ENCODE measurements at regions not wholly inside any gene's neighbourhood (a gene's known extent, or its start where the extent isn't known, plus 50 kb on each side); places are given as distances from the start of the nearest gene placed in this dataset.

- no peak overlapping the region for H3K4me3 Mint-ChIP-seq (ENCODE audit: unreplicated experiment)
- peaks cover 12% of the 10 kb centered on the region for H3K36me3 Mint-ChIP-seq (ENCODE audit: low read depth)
- H3K9me3 Mint-ChIP-seq (ENCODE audit: low read depth), result peaks cover 24% of the 10 kb centered on the region
- H3K27me3 Mint-ChIP-seq (ENCODE audit: low read depth), result peaks cover 3% of the 10 kb centered on the region
- no peak for DNase-seq (ENCODE audit: low spot score)
- peaks cover 7% of the 10 kb centered on the region for H3K4me1 Mint-ChIP-seq (ENCODE audit: low read depth)
- TF ChIP-seq CTCF (IDR thresholded peaks at IDR 0.05), result no peak
- no peak overlapping the region for H3K27ac Mint-ChIP-seq (ENCODE audit: unreplicated experiment)
These were observed 75.9 kb upstream of the RPL34 start for GRCh38 chr4:108544481-108544880.

GRCh38 chr4:108543359-108543968 lies 76.9 kb upstream of the RPL34 start:
- TF ChIP-seq CTCF (IDR thresholded peaks at IDR 0.05), result no peak
- Mint-ChIP-seq H3K27me3 (ENCODE audit: low read depth) (peaks cover 3% of the 10 kb centered on the region), H3K36me3 (ENCODE audit: low read depth) (peaks cover 8% of the 10 kb centered on the region), H3K9me3 (ENCODE audit: low read depth) (peaks cover 15% of the 10 kb centered on the region), H3K4me1 (ENCODE audit: low read depth) (peaks cover 7% of the 10 kb centered on the region), H3K4me3 (ENCODE audit: unreplicated experiment) (no peak overlapping the region), H3K27ac (ENCODE audit: unreplicated experiment) (no peak overlapping the region)
- DNase-seq (ENCODE audit: low spot score), result no peak

GRCh38 chr4:108540536-108540935 lies 79.8 kb upstream of the RPL34 start:
- H3K9me3 Mint-ChIP-seq (ENCODE audit: low read depth), result peaks cover 2% of the 10 kb centered on the region
- DNase-seq (ENCODE audit: low spot score), result no peak
- H3K27me3 Mint-ChIP-seq (ENCODE audit: low read depth), result peaks cover 3% of the 10 kb centered on the region
- no peaks in the 10 kb centered on the region for H3K36me3 Mint-ChIP-seq (ENCODE audit: low read depth)
- no peak overlapping the region for H3K27ac Mint-ChIP-seq (ENCODE audit: unreplicated experiment)
- no peak overlapping the region for H3K4me3 Mint-ChIP-seq (ENCODE audit: unreplicated experiment)
- H3K4me1 Mint-ChIP-seq (ENCODE audit: low read depth), result peaks cover 10% of the 10 kb centered on the region
- TF ChIP-seq CTCF (IDR thresholded peaks at IDR 0.05), result no peak

GRCh38 chr4:108536577-108536976 lies 83.8 kb upstream of the RPL34 start:
- Mint-ChIP-seq H3K27me3 (ENCODE audit: low read depth) (no peaks in the 10 kb centered on the region), H3K27ac (ENCODE audit: unreplicated experiment) (no peak overlapping the region), H3K9me3 (ENCODE audit: low read depth) (no peaks in the 10 kb centered on the region), H3K4me3 (ENCODE audit: unreplicated experiment) (no peak overlapping the region), H3K36me3 (ENCODE audit: low read depth) (no peaks in the 10 kb centered on the region), H3K4me1 (ENCODE audit: low read depth) (peaks cover 19% of the 10 kb centered on the region)
- no peak for TF ChIP-seq CTCF (IDR thresholded peaks at IDR 0.05)
- no peak for DNase-seq (ENCODE audit: low spot score)

GRCh38 chr4:108535757-108536156 lies 84.6 kb upstream of the RPL34 start:
- H3K27ac Mint-ChIP-seq (ENCODE audit: unreplicated experiment), result no peak overlapping the region
- DNase-seq (ENCODE audit: low spot score), result no peak
- H3K4me1 Mint-ChIP-seq (ENCODE audit: low read depth), result peaks cover 22% of the 10 kb centered on the region
- H3K9me3 Mint-ChIP-seq (ENCODE audit: low read depth), result no peaks in the 10 kb centered on the region
- H3K4me3 Mint-ChIP-seq (ENCODE audit: unreplicated experiment), result no peak overlapping the region
- H3K36me3 Mint-ChIP-seq (ENCODE audit: low read depth), result no peaks in the 10 kb centered on the region
- no peaks in the 10 kb centered on the region for H3K27me3 Mint-ChIP-seq (ENCODE audit: low read depth)
- TF ChIP-seq CTCF (IDR thresholded peaks at IDR 0.05), result no peak

Measured in chondrocyte (in vitro differentiated cells).